Large intestine (tissue), 3 donors: ENCODE measurements at regions not wholly inside any gene's neighbourhood (a gene's known extent, or its start where the extent isn't known, plus 50 kb on each side); places are given as distances from the start of the nearest gene placed in this dataset.
A peak's percentile ranks its signal among the peaks of the same experiment; 100 is the strongest.

ENCODE experiments used
- DNase-seq, 2 donors: peaks; one replicate each; pipeline versions ENCODE4 v3.0.0 to v3.0.0-alpha.2; 2013
- H3K27ac ChIP-seq: one replicate; pipeline ENCODE4 v1.5.1; 2013; ENCODE audit warnings: low read length
- H3K27me3 ChIP-seq: 2 replicates; pipeline ENCODE4 v1.6.1; 2013; ENCODE audit warnings: low read length; ENCODE audit not compliant: control insufficient read depth, insufficient read depth
- H3K36me3 ChIP-seq: 2 replicates; pipeline ENCODE4 v1.6.1; 2013; ENCODE audit warnings: low read length; ENCODE audit not compliant: control insufficient read depth, insufficient read depth
- H3K4me1 ChIP-seq: one replicate; pipeline ENCODE4 v1.6.1; 2013; ENCODE audit warnings: low read length; ENCODE audit not compliant: control insufficient read depth, insufficient read depth
- H3K4me3 ChIP-seq: one replicate; pipeline ENCODE4 v1.5.1; 2013; ENCODE audit warnings: low read length
- H3K9me3 ChIP-seq: one replicate; pipeline ENCODE4 v1.6.1; 2013; ENCODE audit warnings: mild to moderate bottlenecking, low read depth, low read length, moderate library complexity; ENCODE audit not compliant: control insufficient read depth
- WGBS: methylation state at CpG from one replicate; pipeline ENCODE4 v1.1.5; 2013; ENCODE audit warnings: low lambda C conversion rate; ENCODE audit not compliant: insufficient coverage; 5-methylcytosine and 5-hydroxymethylcytosine counted together

DNA sequence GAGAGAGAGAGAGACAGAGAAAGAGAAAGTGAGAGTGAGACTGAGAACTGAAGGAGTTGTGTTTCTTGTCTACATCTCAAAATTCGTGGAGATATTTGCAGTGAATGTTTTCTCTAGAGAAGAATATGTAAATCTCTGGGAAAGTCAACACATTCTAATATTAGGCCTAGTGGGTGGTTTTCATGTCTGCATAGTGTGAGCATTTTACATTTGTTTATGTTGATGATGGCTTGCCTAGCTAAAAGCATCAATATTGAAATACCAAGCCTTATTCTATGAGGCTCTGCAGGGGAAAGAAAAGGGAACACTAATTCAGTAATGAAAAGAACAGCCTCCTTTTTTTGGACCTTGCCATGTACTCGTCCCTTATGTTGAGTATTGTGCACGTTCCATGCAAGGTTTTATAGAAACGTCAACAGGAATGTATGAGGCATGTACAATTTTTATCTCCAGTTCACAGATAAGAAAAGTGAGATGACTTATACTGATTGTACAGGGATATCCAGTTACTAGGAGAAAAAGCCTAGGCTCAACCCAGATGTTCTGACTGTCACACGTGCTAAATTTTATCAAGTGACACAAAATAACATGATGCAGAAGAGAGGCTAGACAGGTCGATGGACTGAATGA is 1288.9 kb upstream of the SLC10A2 start:
- Histone ChIP-seq H3K27ac (no peak overlapping the region), H3K36me3 (no peaks in the 10 kb centered on the region), H3K27me3 (no peaks in the 10 kb centered on the region), H3K4me3 (no peak overlapping the region), H3K9me3 (no peaks in the 10 kb centered on the region), H3K4me1 (no peaks in the 10 kb centered on the region)
- DNase-seq, result no peak
- WGBS, result 59% methylated on average over 2 of the region's 6 CpGs

DNA sequence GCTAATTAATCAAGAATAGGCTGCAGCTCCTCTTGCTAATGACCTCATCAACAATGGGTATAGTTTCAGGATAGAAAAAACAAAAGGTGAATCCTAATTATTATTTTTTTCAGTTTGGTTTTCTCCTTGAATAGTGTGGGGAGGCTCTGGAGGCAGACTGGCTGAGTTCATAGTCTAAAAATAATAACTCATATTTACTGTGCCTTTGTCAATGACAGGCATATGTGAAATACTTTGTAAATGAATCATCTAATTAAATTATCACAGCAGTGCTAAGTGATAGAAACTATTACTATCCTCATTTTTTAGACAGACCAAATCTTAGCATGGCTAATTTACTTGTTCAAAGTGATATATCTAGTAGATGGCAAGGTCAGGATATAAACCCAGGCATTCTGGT is 1261.0 kb upstream of the SLC10A2 start:
- Histone ChIP-seq H3K36me3 (no peaks in the 10 kb centered on the region), H3K4me1 (no peaks in the 10 kb centered on the region), H3K27ac (no peak overlapping the region), H3K4me3 (no peak overlapping the region), H3K9me3 (no peaks in the 10 kb centered on the region), H3K27me3 (no peaks in the 10 kb centered on the region)
- DNase-seq, result no peak

DNA sequence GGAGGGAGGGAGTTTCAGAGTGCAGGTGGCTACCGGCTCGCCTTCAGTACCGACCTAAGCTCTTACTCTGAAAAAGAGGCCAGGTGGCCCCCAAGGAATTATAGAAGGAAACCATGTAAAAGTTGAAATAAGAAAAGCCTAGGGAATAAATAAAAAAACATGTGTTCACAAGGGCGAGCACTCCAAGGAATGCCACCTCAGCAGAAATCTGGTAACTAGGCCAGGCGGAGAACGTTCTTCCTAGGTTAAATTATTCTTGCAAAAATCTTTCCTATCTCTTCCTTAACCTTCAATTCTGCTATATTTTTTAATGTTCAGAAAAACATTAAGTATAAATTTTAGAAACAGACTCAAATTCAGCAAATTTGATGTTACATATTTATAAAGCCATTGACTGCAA is 1260.3 kb upstream of the SLC10A2 start:
- no peaks in the 10 kb centered on the region for H3K27me3 ChIP-seq
- H3K4me3 ChIP-seq, result no peak overlapping the region
- no peaks in the 10 kb centered on the region for H3K4me1 ChIP-seq
- no peak overlapping the region for H3K27ac ChIP-seq
- no peaks in the 10 kb centered on the region for H3K36me3 ChIP-seq
- WGBS, result 83% methylated on average over 6 of the region's 6 CpGs
- no peak for DNase-seq
- H3K9me3 ChIP-seq, result no peaks in the 10 kb centered on the region

DNA sequence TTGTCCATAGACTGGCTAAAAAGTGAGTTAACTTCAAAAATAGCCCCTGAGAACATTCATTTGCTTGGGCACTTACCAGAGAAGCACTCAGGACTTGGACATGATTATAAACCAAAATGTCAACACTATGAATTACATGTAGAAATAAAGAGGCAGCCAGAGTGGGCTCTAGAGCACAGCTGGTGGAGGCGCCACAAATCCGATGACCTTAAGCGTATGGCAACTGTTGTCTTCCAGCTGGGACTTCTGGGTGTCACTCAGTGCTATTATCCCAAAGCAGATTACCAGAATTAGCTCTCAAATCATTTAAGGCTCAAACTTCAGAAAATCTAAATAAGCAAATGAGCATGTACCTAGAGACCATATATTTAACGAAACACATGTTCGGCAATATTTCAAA is 1255.5 kb upstream of the SLC10A2 start:
- no peaks in the 10 kb centered on the region for H3K36me3 ChIP-seq
- H3K9me3 ChIP-seq, result no peaks in the 10 kb centered on the region
- H3K4me1 ChIP-seq, result no peaks in the 10 kb centered on the region
- WGBS, result 100% methylated on average over 2 of the region's 5 CpGs
- H3K4me3 ChIP-seq, result no peak overlapping the region
- H3K27me3 ChIP-seq, result no peaks in the 10 kb centered on the region
- no peak overlapping the region for H3K27ac ChIP-seq
- DNase-seq, result no peak

DNA sequence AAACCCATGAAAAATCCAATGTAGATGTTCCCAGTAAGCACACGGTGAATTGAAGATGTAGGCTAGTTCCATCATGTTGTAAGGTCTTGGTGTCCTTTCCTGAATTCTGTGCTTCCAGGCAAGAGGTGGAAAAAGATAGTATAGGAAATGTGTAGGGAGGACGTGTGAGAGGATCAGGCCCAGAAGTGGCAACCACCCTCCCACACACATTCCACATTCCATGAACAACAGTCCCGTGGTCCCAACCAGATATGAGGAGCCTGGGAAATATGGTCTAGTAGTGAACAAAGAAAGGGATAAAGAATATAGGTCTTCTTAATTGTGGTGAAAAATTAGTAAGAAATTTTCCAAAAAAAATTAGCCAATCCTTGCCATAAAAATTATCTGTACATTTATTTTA is 1254.2 kb upstream of the SLC10A2 start:
- WGBS, result no CpG with 5 or more reads among the region's 3 CpGs

DNA sequence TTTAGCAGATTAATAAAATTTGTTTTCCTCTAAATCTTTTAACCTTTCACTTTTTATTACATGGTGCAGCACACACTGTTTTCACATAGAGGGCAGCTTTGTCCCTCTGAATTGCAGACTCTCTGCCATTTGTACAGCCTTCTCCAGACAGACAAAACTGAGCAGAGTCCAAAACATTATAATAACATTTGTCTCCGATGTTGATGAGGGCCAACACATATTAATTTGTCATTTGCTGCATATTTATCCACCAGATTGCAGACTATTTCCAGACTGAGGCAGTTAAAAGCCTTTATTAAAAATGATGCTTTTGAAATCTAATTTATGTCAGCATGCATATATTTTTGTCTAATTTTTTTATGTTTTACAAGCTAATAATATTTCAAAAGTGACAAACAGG is 1251.9 kb upstream of the SLC10A2 start:
- DNase-seq, result peak in 1 of 2 donors; percentile 9
- Histone ChIP-seq H3K36me3 (no peaks in the 10 kb centered on the region), H3K27me3 (no peaks in the 10 kb centered on the region), H3K27ac (no peak overlapping the region), H3K4me3 (no peak overlapping the region), H3K9me3 (no peaks in the 10 kb centered on the region), H3K4me1 (no peaks in the 10 kb centered on the region)
- no CpG with 5 or more reads among the region's 1 CpG for WGBS

More for the DNA sequence above, 1254.2 kb upstream of the SLC10A2 start:
- Histone ChIP-seq H3K9me3 (no peaks in the 10 kb centered on the region), H3K4me3 (no peak overlapping the region), H3K27ac (no peak overlapping the region), H3K27me3 (no peaks in the 10 kb centered on the region), H3K4me1 (no peaks in the 10 kb centered on the region), H3K36me3 (no peaks in the 10 kb centered on the region)
- no peak for DNase-seq

DNA sequence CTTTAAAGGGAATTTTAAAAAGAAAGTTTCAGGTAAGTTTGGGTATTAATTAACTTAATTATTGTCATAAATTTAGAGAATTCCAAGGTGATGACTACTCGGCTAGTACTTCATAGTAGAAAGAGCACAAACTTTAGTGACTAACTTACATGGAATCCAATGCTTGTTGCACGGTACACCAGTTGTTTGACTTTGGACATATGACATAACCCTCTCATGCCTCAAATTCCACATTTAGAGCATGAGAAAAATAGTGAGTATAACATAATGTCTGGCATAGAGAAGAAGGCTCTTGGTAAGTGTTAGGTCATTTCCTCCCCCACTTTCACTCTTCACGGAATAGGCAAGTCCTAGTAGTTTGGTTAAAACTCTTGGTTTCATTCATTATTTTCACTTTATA is 1249.4 kb upstream of the SLC10A2 start:
- Histone ChIP-seq H3K4me3 (no peak overlapping the region), H3K9me3 (no peaks in the 10 kb centered on the region), H3K36me3 (no peaks in the 10 kb centered on the region), H3K27me3 (no peaks in the 10 kb centered on the region), H3K4me1 (no peaks in the 10 kb centered on the region), H3K27ac (no peak overlapping the region)
- DNase-seq, result no peak
- 80% methylated on average over 1 of the region's 3 CpGs for WGBS

DNA sequence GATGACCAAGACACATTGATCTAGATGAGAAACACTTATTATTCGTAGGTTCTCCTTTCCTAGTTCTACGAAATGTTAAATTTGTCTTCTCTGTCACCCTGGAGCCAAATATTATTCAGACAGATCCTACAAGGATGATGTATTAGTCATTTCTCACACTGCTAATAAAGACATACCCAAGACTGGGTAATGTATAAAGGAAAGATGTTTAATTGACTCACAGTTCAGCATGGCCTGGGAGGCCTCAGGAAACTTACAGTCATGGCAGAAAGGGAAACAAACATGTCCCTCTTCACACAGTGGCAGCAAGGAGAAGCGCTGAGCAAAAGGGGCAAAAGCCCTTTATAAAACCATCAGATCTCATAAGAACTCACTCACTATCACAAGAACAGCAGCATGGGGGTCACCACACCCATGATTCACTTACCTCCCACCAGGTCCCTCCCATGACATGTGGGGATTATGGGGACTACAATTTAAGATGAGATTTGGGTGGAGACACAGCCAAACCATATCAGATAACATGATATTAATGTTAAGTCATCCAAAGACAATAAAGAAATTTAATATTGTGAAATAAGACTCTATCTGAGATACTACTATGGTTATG is 1248.8 kb upstream of the SLC10A2 start:
- no peak overlapping the region for H3K27ac ChIP-seq
- no peaks in the 10 kb centered on the region for H3K27me3 ChIP-seq
- H3K36me3 ChIP-seq, result no peaks in the 10 kb centered on the region
- no peaks in the 10 kb centered on the region for H3K4me1 ChIP-seq
- DNase-seq, result no peak
- 82% methylated on average over 2 of the region's 3 CpGs for WGBS
- no peaks in the 10 kb centered on the region for H3K9me3 ChIP-seq
- no peak overlapping the region for H3K4me3 ChIP-seq

DNA sequence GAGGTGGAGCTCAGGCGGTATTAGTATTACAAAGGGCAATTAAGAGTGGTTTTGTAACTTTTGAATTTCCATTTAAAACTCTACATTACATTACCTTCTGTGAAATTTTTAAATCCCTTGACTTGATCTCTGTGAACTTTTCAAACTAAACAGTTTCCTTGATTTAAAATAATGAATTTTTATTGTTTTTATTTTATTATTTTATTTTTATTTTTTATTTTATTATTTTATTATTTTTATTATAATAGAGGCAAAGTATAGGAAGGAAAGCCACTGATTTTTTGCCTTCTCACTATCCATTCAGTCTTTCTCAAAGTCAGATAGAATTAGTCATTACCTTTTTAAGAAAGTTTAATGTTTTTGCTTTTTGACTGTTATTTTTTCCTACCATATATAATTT is 1248.1 kb upstream of the SLC10A2 start:
- no peaks in the 10 kb centered on the region for H3K4me1 ChIP-seq
- no peaks in the 10 kb centered on the region for H3K9me3 ChIP-seq
- H3K27me3 ChIP-seq, result no peaks in the 10 kb centered on the region
- DNase-seq, result no peak
- no peaks in the 10 kb centered on the region for H3K36me3 ChIP-seq
- no peak overlapping the region for H3K27ac ChIP-seq
- WGBS, result no CpG with 5 or more reads among the region's 1 CpG
- no peak overlapping the region for H3K4me3 ChIP-seq

DNA sequence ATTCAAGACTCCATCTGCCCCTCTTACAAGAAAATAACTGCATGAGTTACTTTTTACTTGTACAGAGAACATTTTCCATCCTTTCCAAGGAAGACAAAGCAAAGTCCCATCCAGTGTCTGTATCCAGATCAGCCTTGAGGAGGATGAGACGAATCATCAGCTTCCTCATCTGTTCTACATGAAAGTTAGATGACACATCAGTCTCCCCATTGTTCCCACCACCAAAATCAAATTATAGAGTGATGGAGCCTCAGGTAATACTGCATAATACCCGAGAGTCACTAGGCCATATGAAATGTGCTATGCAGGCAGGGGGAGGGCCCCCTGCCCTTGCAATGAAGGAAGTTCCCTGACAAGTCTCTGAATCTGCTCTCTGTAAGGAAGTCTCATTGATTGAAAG is 1244.6 kb upstream of the SLC10A2 start:
- H3K36me3 ChIP-seq, result no peaks in the 10 kb centered on the region
- no peaks in the 10 kb centered on the region for H3K4me1 ChIP-seq
- no peaks in the 10 kb centered on the region for H3K9me3 ChIP-seq
- no peak overlapping the region for H3K4me3 ChIP-seq
- H3K27ac ChIP-seq, result no peak overlapping the region
- no peak for DNase-seq
- no peaks in the 10 kb centered on the region for H3K27me3 ChIP-seq
- no CpG with 5 or more reads among the region's 2 CpGs for WGBS

DNA sequence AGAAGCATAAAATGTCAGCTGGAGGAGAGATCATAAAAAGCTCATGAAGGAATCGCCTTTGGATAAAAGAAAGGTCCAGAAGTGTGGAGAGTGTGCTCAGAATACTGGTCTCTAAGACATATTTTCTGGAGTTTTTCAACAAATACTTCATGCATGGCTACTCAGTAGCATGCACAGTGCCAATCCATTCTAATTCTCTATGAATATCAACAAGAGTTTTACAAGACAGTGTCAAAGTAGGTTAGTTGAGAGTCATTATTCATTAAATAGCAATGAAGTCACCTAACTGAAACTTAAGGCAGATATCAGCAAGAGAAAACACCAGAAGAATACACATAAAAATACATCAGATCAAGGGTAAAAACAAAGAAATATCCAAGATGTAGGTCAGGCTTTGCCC is 1243.2 kb upstream of the SLC10A2 start:
- H3K36me3 ChIP-seq, result no peaks in the 10 kb centered on the region
- no peak for DNase-seq
- no peaks in the 10 kb centered on the region for H3K9me3 ChIP-seq
- no peak overlapping the region for H3K4me3 ChIP-seq
- H3K27ac ChIP-seq, result no peak overlapping the region
- WGBS, result no CpG with 5 or more reads among the region's 1 CpG
- H3K4me1 ChIP-seq, result no peaks in the 10 kb centered on the region
- no peaks in the 10 kb centered on the region for H3K27me3 ChIP-seq
